ENCODE measurements at regions not wholly inside any gene's neighbourhood (a gene's known extent, or its start where the extent isn't known, plus 50 kb on each side); places are given as distances from the start of the nearest gene placed in this dataset.

DNA sequence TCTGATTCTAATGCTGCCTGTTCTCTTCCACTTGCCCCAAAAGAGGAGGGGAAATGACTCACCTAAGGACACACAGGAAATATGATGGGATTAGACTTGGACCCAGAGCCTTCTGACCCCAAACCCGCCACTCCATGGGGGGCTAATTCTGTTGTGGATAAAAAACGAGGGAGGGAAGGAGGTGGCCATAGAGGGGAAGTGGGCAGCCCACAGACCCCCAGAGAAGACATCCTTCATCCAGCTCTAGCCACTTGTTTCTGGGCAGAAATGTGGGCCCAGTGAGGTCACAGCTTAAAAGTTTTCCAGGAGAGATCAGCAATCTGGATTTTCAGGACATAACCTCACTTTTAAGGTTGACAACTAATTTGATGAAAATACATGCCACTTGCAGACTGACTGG is 202.1 kb downstream of the ANKRD60 start:
- H3K27me3 ChIP-seq (ENCODE audit: control insufficient read depth in 1 of 2, insufficient read depth in 1 of 2, low read length in 2 of 2) = peaks cover 0 to 84% of the 10 kb centered on the region in 2 experiments
- H3K4me2 ChIP-seq (ENCODE audit: low read length, poor library complexity, severe bottlenecking) = no peak overlapping the region
- no peak overlapping the region for H3K18ac ChIP-seq (ENCODE audit: low read depth in 1 of 2, low read length in 2 of 2)
- 17% methylated on average over 1 of the region's 2 CpGs for WGBS
- H3K14ac ChIP-seq (ENCODE audit: low read length in 2 of 2) = no peak overlapping the region
- no peak overlapping the region for H4K8ac ChIP-seq (ENCODE audit: low read length)
- H2AK5ac ChIP-seq (ENCODE audit: low read length, severe bottlenecking) = no peak overlapping the region
- no peak overlapping the region for H2BK15ac ChIP-seq (ENCODE audit: low read depth, poor library complexity, severe bottlenecking)
- no peak overlapping the region for H2BK12ac ChIP-seq (ENCODE audit: low read length in 2 of 2)
- DNase-seq = no peak
- H3K79me1 ChIP-seq (replicated peaks; ENCODE audit: low read length, poor library complexity, severe bottlenecking) = no peaks in the 10 kb centered on the region
- no peak overlapping the region for H4K91ac ChIP-seq (ENCODE audit: low read length)
- H2BK120ac ChIP-seq (ENCODE audit: low read depth, low read length) = no peak overlapping the region
- no peak overlapping the region for H3K23ac ChIP-seq (ENCODE audit: low read length in 2 of 2)
- H3K36me3 ChIP-seq (ENCODE audit: control insufficient read depth in 1 of 2, insufficient read depth in 2 of 2, low read depth in 1 of 2, low read length in 2 of 2) = no peaks in the 10 kb centered on the region
- no peak overlapping the region for H3K27ac ChIP-seq (ENCODE audit: low read length, poor library complexity, severe bottlenecking)
- H3K4ac ChIP-seq (ENCODE audit: low read depth in 1 of 2, low read length in 2 of 2) = no peak overlapping the region
- no peaks in the 10 kb centered on the region for H3K4me1 ChIP-seq (ENCODE audit: control insufficient read depth, insufficient read depth, low read depth, low read length)
- H3K9me3 ChIP-seq (ENCODE audit: control insufficient read depth, low read length) = no peaks in the 10 kb centered on the region
- no peak overlapping the region for H2BK5ac ChIP-seq (ENCODE audit: low read depth, low read length, poor library complexity, severe bottlenecking)
- H3K9ac ChIP-seq (ENCODE audit: low read length) = no peak overlapping the region
- H2AFZ ChIP-seq (ENCODE audit: low read depth, low read length) = no peak overlapping the region
- no peak overlapping the region for H3K4me3 ChIP-seq (ENCODE audit: insufficient read depth in 1 of 2, low read depth in 1 of 2, low read length in 2 of 2)

DNA sequence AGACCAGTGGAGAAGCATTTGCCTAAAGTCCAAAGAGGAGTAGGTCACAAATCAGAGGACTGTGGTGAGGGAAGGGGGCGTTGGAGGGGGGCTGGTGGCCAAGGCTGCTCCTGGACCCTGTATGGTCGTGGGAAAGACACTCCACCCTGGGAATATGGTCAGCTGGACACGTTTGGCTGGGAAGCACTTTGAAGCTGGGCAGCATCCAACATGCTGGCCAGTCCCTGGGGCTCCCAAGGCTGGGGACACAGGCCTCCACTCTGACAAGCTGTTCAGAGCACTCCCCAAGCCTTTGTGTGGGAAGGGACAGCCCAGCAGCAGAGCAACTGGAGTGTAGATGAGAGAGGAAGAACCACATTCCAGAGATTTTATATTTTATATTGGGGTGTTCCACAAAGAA is 203.2 kb downstream of the ANKRD60 start:
- H3K23ac ChIP-seq (ENCODE audit: low read length in 2 of 2) = no peak overlapping the region
- no peak overlapping the region for H3K18ac ChIP-seq (ENCODE audit: low read depth in 1 of 2, low read length in 2 of 2)
- no peak overlapping the region for H4K8ac ChIP-seq (ENCODE audit: low read length)
- no peak overlapping the region for H3K14ac ChIP-seq (ENCODE audit: low read length in 2 of 2)
- no peak overlapping the region for H3K9ac ChIP-seq (ENCODE audit: low read length)
- no peak for DNase-seq
- no peaks in the 10 kb centered on the region for H3K4me1 ChIP-seq (ENCODE audit: control insufficient read depth, insufficient read depth, low read depth, low read length)
- H2AK5ac ChIP-seq (ENCODE audit: low read length, severe bottlenecking) = no peak overlapping the region
- H2BK5ac ChIP-seq (ENCODE audit: low read depth, low read length, poor library complexity, severe bottlenecking) = no peak overlapping the region
- no peak overlapping the region for H3K4me3 ChIP-seq (ENCODE audit: insufficient read depth in 1 of 2, low read depth in 1 of 2, low read length in 2 of 2)
- H3K36me3 ChIP-seq (ENCODE audit: control insufficient read depth in 1 of 2, insufficient read depth in 2 of 2, low read depth in 1 of 2, low read length in 2 of 2) = no peaks in the 10 kb centered on the region
- H2AFZ ChIP-seq (ENCODE audit: low read depth, low read length) = no peak overlapping the region
- WGBS = 19% methylated on average over 3 of the region's 3 CpGs
- no peak overlapping the region for H2BK15ac ChIP-seq (ENCODE audit: low read depth, poor library complexity, severe bottlenecking)
- no peaks in the 10 kb centered on the region for H3K79me1 ChIP-seq (replicated peaks; ENCODE audit: low read length, poor library complexity, severe bottlenecking)
- H3K27me3 ChIP-seq (ENCODE audit: control insufficient read depth in 1 of 2, insufficient read depth in 1 of 2, low read length in 2 of 2) = peaks cover 0 to 85% of the 10 kb centered on the region in 2 experiments
- H4K91ac ChIP-seq (ENCODE audit: low read length) = no peak overlapping the region
- H3K27ac ChIP-seq (ENCODE audit: low read length, poor library complexity, severe bottlenecking) = no peak overlapping the region
- H3K4ac ChIP-seq (ENCODE audit: low read depth in 1 of 2, low read length in 2 of 2) = no peak overlapping the region
- no peak overlapping the region for H3K4me2 ChIP-seq (ENCODE audit: low read length, poor library complexity, severe bottlenecking)
- no peaks in the 10 kb centered on the region for H3K9me3 ChIP-seq (ENCODE audit: control insufficient read depth, low read length)
- H2BK120ac ChIP-seq (ENCODE audit: low read depth, low read length) = no peak overlapping the region
- H2BK12ac ChIP-seq (ENCODE audit: low read length in 2 of 2) = no peak overlapping the region

DNA sequence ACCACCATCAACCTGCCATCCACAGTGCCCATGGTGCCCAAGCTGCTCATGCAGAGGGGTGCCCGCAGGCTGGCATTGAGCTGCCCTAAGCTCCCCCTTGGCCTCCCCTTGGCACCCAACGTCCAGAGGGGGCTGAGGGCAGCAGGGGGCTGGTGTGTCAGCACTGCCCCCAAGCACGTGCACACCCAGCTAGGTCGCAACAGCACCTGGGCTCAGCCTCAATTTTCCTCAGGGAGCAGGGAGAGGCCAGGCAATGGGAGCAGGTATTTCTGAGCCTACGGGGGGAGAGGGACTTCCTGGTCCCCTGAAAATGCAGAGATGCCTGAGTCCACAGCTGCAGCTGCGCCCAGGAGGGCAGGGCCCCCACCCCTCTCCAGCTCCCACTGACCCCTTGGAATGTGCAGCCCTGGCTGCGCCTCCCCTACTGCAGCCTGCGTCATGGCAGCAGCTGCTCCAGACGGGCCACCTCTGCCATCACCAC is 204.2 kb downstream of the ANKRD60 start:
- Histone ChIP-seq H3K79me1 (replicated peaks; ENCODE audit: low read length, poor library complexity, severe bottlenecking) (no peaks in the 10 kb centered on the region), H3K4me1 (ENCODE audit: control insufficient read depth, insufficient read depth, low read depth, low read length) (no peaks in the 10 kb centered on the region), H3K14ac (ENCODE audit: low read length in 2 of 2) (no peak overlapping the region), H2BK15ac (ENCODE audit: low read depth, poor library complexity, severe bottlenecking) (no peak overlapping the region), H2BK5ac (ENCODE audit: low read depth, low read length, poor library complexity, severe bottlenecking) (no peak overlapping the region), H3K27ac (ENCODE audit: low read length, poor library complexity, severe bottlenecking) (no peak overlapping the region), H3K4me3 (ENCODE audit: insufficient read depth in 1 of 2, low read depth in 1 of 2, low read length in 2 of 2) (no peak overlapping the region), H3K27me3 (ENCODE audit: control insufficient read depth in 1 of 2, insufficient read depth in 1 of 2, low read length in 2 of 2) (peaks cover 0 to 83% of the 10 kb centered on the region in 2 experiments), H3K36me3 (ENCODE audit: control insufficient read depth in 1 of 2, insufficient read depth in 2 of 2, low read depth in 1 of 2, low read length in 2 of 2) (no peaks in the 10 kb centered on the region), H3K4ac (ENCODE audit: low read depth in 1 of 2, low read length in 2 of 2) (no peak overlapping the region), H2BK120ac (ENCODE audit: low read depth, low read length) (no peak overlapping the region), H3K18ac (ENCODE audit: low read depth in 1 of 2, low read length in 2 of 2) (no peak overlapping the region), H2BK12ac (ENCODE audit: low read length in 2 of 2) (no peak overlapping the region), H4K8ac (ENCODE audit: low read length) (no peak overlapping the region), H3K9me3 (ENCODE audit: control insufficient read depth, low read length) (no peaks in the 10 kb centered on the region), H2AFZ (ENCODE audit: low read depth, low read length) (no peak overlapping the region), H3K4me2 (ENCODE audit: low read length, poor library complexity, severe bottlenecking) (no peak overlapping the region), H2AK5ac (ENCODE audit: low read length, severe bottlenecking) (no peak overlapping the region), H3K9ac (ENCODE audit: low read length) (no peak overlapping the region), H3K23ac (ENCODE audit: low read length in 2 of 2) (no peak overlapping the region), H4K91ac (ENCODE audit: low read length) (no peak overlapping the region)
- DNase-seq = no peak
- WGBS = 64% methylated on average over 9 of the region's 9 CpGs

DNA sequence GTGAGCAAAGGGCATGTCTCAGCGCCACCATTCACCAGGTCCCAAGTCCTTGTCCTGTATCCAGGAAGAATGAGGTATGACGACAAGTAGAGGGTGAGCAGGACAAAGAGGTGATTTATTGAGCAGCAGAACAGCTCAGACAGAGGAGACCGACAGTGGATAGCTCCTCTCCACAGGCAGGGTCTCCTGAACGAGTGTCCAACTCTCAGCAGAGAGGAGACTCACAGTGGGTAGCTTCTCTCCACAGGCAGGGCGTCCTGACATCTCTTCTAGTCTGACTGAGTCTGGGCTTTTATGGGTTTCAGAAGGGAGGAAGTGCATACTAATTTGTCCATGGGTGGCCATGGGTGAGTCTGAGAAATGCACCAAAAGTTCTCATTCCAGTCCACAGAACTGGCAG is 204.7 kb downstream of the ANKRD60 start:
- Histone ChIP-seq H3K4ac (ENCODE audit: low read depth in 1 of 2, low read length in 2 of 2) (no peak overlapping the region), H3K27ac (ENCODE audit: low read length, poor library complexity, severe bottlenecking) (no peak overlapping the region), H3K14ac (ENCODE audit: low read length in 2 of 2) (no peak overlapping the region), H3K4me3 (ENCODE audit: insufficient read depth in 1 of 2, low read depth in 1 of 2, low read length in 2 of 2) (no peak overlapping the region), H3K9ac (ENCODE audit: low read length) (no peak overlapping the region), H4K8ac (ENCODE audit: low read length) (no peak overlapping the region), H3K4me2 (ENCODE audit: low read length, poor library complexity, severe bottlenecking) (no peak overlapping the region), H3K23ac (ENCODE audit: low read length in 2 of 2) (no peak overlapping the region), H3K27me3 (ENCODE audit: control insufficient read depth in 1 of 2, insufficient read depth in 1 of 2, low read length in 2 of 2) (peaks cover 0 to 78% of the 10 kb centered on the region in 2 experiments), H3K9me3 (ENCODE audit: control insufficient read depth, low read length) (no peaks in the 10 kb centered on the region), H2BK12ac (ENCODE audit: low read length in 2 of 2) (no peak overlapping the region), H2BK15ac (ENCODE audit: low read depth, poor library complexity, severe bottlenecking) (no peak overlapping the region), H3K4me1 (ENCODE audit: control insufficient read depth, insufficient read depth, low read depth, low read length) (no peaks in the 10 kb centered on the region), H4K91ac (ENCODE audit: low read length) (no peak overlapping the region), H2AK5ac (ENCODE audit: low read length, severe bottlenecking) (no peak overlapping the region), H2AFZ (ENCODE audit: low read depth, low read length) (no peak overlapping the region), H3K36me3 (ENCODE audit: control insufficient read depth in 1 of 2, insufficient read depth in 2 of 2, low read depth in 1 of 2, low read length in 2 of 2) (no peaks in the 10 kb centered on the region), H2BK120ac (ENCODE audit: low read depth, low read length) (no peak overlapping the region), H3K79me1 (replicated peaks; ENCODE audit: low read length, poor library complexity, severe bottlenecking) (no peaks in the 10 kb centered on the region), H2BK5ac (ENCODE audit: low read depth, low read length, poor library complexity, severe bottlenecking) (no peak overlapping the region), H3K18ac (ENCODE audit: low read depth in 1 of 2, low read length in 2 of 2) (no peak overlapping the region)
- DNase-seq = no peak
- WGBS = 57% methylated on average over 4 of the region's 5 CpGs
